Umbilical cord (tissue), 1 donor: ENCODE measurements at regions not wholly inside any gene's neighbourhood (a gene's known extent, or its start where the extent isn't known, plus 50 kb on each side); places are given as distances from the start of the nearest gene placed in this dataset.

Experiments
- DNase-seq: peaks from one replicate; pipeline ENCODE4 v3.0.0-alpha.2; 2015; ENCODE audit warnings: low spot score

GRCh38 chr5:58115811-58116210 lies 344.1 kb downstream of the PLK2 start:
- no peak for DNase-seq

- DNase-seq, result no peak
These were observed 345.6 kb downstream of the PLK2 start for GRCh38 chr5:58114324-58114723.

GRCh38 chr5:58113172-58113571 lies 346.7 kb downstream of the PLK2 start:
- no peak for DNase-seq

- DNase-seq, result no peak
These were observed 351.4 kb downstream of the PLK2 start for GRCh38 chr5:58108511-58108910.

GRCh38 chr5:58107704-58108103 lies 352.2 kb downstream of the PLK2 start:
- peak; percentile 24 for DNase-seq

GRCh38 chr5:58106754-58107410 lies 353.0 kb downstream of the PLK2 start:
- DNase-seq, result no peak

GRCh38 chr5:58105836-58106235 lies 354.1 kb downstream of the PLK2 start:
- DNase-seq, result no peak

- DNase-seq, result no peak
These were observed 360.6 kb downstream of the PLK2 start for GRCh38 chr5:58099257-58099656.

GRCh38 chr5:58094031-58094430 lies 365.9 kb downstream of the PLK2 start:
- no peak for DNase-seq

GRCh38 chr5:58090704-58091103 lies 369.2 kb downstream of the PLK2 start:
- DNase-seq, result no peak

GRCh38 chr5:58088941-58089340 lies 370.9 kb downstream of the PLK2 start:
- no peak for DNase-seq

- DNase-seq, result no peak
These were observed 372.0 kb downstream of the PLK2 start for GRCh38 chr5:58087905-58088304.

- no peak for DNase-seq
These were observed 372.8 kb downstream of the PLK2 start for GRCh38 chr5:58087123-58087522.

GRCh38 chr5:58085800-58086199 lies 374.1 kb downstream of the PLK2 start:
- DNase-seq, result no peak

- no peak for DNase-seq
These were observed 378.5 kb downstream of the PLK2 start for GRCh38 chr5:58081435-58081834.

GRCh38 chr5:58080573-58080972 lies 379.3 kb downstream of the PLK2 start:
- no peak for DNase-seq

- DNase-seq, result no peak
These were observed 381.9 kb downstream of the PLK2 start for GRCh38 chr5:58077966-58078365.

- no peak for DNase-seq
These were observed 382.5 kb downstream of the PLK2 start for GRCh38 chr5:58077416-58077815.

GRCh38 chr5:58076483-58077257 lies 383.2 kb downstream of the PLK2 start:
- no peak for DNase-seq

- no peak for DNase-seq
These were observed 384.0 kb downstream of the PLK2 start for GRCh38 chr5:58075907-58076306.

- DNase-seq, result no peak
These were observed 385.2 kb downstream of the PLK2 start for GRCh38 chr5:58074717-58075116.

- DNase-seq, result no peak
These were observed 385.7 kb downstream of the PLK2 start for GRCh38 chr5:58074222-58074621.

- DNase-seq, result no peak
These were observed 386.6 kb downstream of the PLK2 start for GRCh38 chr5:58073243-58073642.
